Peyer's patch (tissue), 4 donors: ENCODE measurements at regions not wholly inside any gene's neighbourhood (a gene's known extent, or its start where the extent isn't known, plus 50 kb on each side); places are given as distances from the start of the nearest gene placed in this dataset.
"Not testable (repeated sequence)": the region's sequence is repeated elsewhere in the genome, so short reads cannot be mapped to it uniquely, and the experiment has no call there.

Experiments
- CTCF ChIP-seq, 6 experiments: fragments of 450-650 bp in 4 of 6; fragments of 200-600 bp in 2 of 6; sonication (generic) in 1 of 6; IDR thresholded peaks; one replicate each; pipeline ENCODE4 v1.5.1; 2017 to 2019; ENCODE audit warnings: antibody characterized with exemption in 6 of 6, mild to moderate bottlenecking in 3 of 6, moderate library complexity in 1 of 6
- POLR2A ChIP-seq, 2 donors: fragments of 450-650 bp; IDR thresholded peaks; one replicate each; pipeline ENCODE4 v1.5.1; 2017; ENCODE audit warnings: antibody characterized with exemption in 2 of 2, mild to moderate bottlenecking in 2 of 2, moderate library complexity in 2 of 2

GRCh38 chr1:148210624-148211023 is 58.5 kb upstream of the NBPF11 start:
- TF ChIP-seq POLR2A, CTCF (IDR thresholded peaks at IDR 0.05): not testable (repeated sequence)
